Mesodermal cell (in vitro differentiated cells): ENCODE measurements at regions not wholly inside any gene's neighbourhood (a gene's known extent, or its start where the extent isn't known, plus 50 kb on each side); places are given as distances from the start of the nearest gene placed in this dataset.
"Not testable (repeated sequence)": the region's sequence is repeated elsewhere in the genome, so short reads cannot be mapped to it uniquely, and the experiment has no call there.

Experiments used
- H3K27ac ChIP-seq: 2 replicates; pipeline ENCODE4 v1.7.0; 2013; ENCODE audit warnings: mild to moderate bottlenecking, low read depth, low read length, moderate library complexity; ENCODE audit not compliant: severe bottlenecking
- H3K36me3 ChIP-seq: 2 replicates; pipeline ENCODE4 v1.7.1; 2013; ENCODE audit warnings: mild to moderate bottlenecking, low read length, moderate library complexity; ENCODE audit not compliant: control insufficient read depth, insufficient read depth
- H3K4me1 ChIP-seq: one replicate; pipeline ENCODE4 v1.7.1; 2013; ENCODE audit warnings: mild to moderate bottlenecking, low read length; ENCODE audit not compliant: insufficient read depth, control insufficient read depth, poor library complexity, severe bottlenecking
- H3K4me3 ChIP-seq: 2 replicates; pipeline ENCODE4 v1.7.0; 2013; ENCODE audit warnings: low read length, control low read depth, mild to moderate bottlenecking; ENCODE audit not compliant: insufficient read depth, poor library complexity, severe bottlenecking; ENCODE audit errors: extremely low read depth
- H3K9me3 ChIP-seq: 2 replicates; pipeline ENCODE4 v1.7.1; 2013; ENCODE audit warnings: mild to moderate bottlenecking, low read length, moderate library complexity; ENCODE audit not compliant: control insufficient read depth
- WGBS, 2 experiments: methylation state at CpG; one replicate each; pipeline ENCODE4 v1.1.5; 2013; ENCODE audit warnings: missing lambda C conversion rate in 2 of 2; ENCODE audit not compliant: insufficient coverage in 2 of 2; 5-methylcytosine and 5-hydroxymethylcytosine counted together

- Histone ChIP-seq H3K27ac (no peak overlapping the region), H3K36me3 (no peaks in the 10 kb centered on the region), H3K9me3 (no peaks in the 10 kb centered on the region), H3K4me3 (no peak overlapping the region), H3K4me1 (no peaks in the 10 kb centered on the region)
- no CpG with 5 or more reads among the region's 1 CpG for WGBS, 2 experiments
These were observed 797.4 kb downstream of the C12orf50 start for GRCh38 chr12:87231818-87232217.

DNA sequence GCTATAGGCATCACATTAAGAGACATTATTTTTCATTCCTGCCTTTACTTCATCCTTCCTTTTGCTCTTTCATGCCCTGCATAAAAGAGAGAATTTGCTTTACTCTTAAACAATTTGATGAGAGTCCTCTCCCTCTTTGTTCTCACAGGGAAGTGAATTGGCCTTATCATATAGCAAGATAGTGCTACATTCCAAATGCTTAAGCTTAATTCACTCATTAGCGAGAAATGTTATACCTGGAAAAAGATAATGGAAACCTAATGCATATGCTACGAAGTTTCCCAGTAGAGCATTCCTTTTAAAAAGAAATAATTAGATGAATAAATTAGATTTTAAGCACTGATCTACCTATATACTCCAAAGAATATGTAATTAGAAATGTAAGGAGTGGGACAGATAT is 798.8 kb downstream of the C12orf50 start:
- Histone ChIP-seq H3K4me1 (no peaks in the 10 kb centered on the region), H3K4me3 (no peak overlapping the region), H3K9me3 (no peaks in the 10 kb centered on the region), H3K27ac (no peak overlapping the region), H3K36me3 (no peaks in the 10 kb centered on the region)
- WGBS, 2 experiments = no CpG with 5 or more reads among the region's 2 CpGs

- Histone ChIP-seq H3K36me3 (no peaks in the 10 kb centered on the region), H3K27ac (no peak overlapping the region), H3K4me1 (no peaks in the 10 kb centered on the region), H3K4me3 (no peak overlapping the region), H3K9me3 (no peaks in the 10 kb centered on the region)
- no CpG with 5 or more reads among the region's 3 CpGs for WGBS, 2 experiments
These were observed 802.0 kb downstream of the C12orf50 start for GRCh38 chr12:87227162-87227561.

- no peaks in the 10 kb centered on the region for H3K36me3 ChIP-seq
- no peak overlapping the region for H3K4me3 ChIP-seq
- no peaks in the 10 kb centered on the region for H3K4me1 ChIP-seq
- H3K27ac ChIP-seq = no peak overlapping the region
- H3K9me3 ChIP-seq = no peaks in the 10 kb centered on the region
These were observed 811.7 kb downstream of the C12orf50 start for GRCh38 chr12:87217491-87217890.

DNA sequence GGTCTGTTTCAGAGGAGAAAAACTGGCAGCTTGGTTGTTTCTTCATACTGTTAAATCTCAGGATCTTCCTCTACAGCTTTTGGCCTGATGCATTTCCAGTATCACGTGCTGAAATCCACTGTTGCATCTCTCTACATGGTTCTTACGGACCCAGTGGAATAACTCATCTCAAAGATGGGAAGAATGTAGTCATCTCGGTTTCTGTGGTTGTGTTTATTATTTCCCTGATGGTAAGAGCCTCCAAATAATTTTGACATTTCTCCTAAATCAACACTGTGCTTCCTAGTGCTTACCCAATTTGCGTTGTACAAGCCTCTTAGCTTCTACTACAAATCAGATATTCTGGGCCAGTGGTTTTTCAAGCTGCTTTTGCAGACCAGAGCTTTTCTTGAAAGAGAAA is 812.8 kb downstream of the C12orf50 start:
- H3K9me3 ChIP-seq = no peaks in the 10 kb centered on the region
- H3K36me3 ChIP-seq = no peaks in the 10 kb centered on the region
- 90% methylated on average over 3 of the region's 4 CpGs; no CpG with 5 or more reads in 1 of the 2 experiments for WGBS, 2 experiments
- no peak overlapping the region for H3K27ac ChIP-seq
- no peaks in the 10 kb centered on the region for H3K4me1 ChIP-seq
- no peak overlapping the region for H3K4me3 ChIP-seq

DNA sequence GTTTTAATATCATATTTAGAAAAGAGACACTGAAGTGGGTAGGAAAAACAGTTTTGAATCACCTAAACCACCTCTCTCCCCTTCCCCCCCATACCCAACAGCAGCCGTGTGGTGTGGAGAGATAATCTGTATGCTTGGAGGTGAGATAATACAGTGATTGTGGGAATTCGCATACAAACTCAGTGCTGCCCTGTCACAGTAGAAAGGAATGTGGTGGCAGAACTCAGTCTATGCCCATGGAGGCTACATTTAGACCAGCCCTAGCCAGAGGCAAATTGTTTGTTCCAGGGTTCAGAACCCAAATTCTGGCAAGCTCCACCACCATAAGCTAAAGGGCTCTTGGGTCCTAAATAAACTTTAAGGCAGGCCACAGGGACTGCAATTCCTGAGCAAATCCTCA is 827.0 kb downstream of the C12orf50 start:
- Histone ChIP-seq H3K27ac (no peak overlapping the region), H3K4me3 (no peak overlapping the region), H3K36me3 (no peaks in the 10 kb centered on the region), H3K4me1 (no peaks in the 10 kb centered on the region), H3K9me3 (no peaks in the 10 kb centered on the region)
- WGBS, 2 experiments = 80 to 100% methylated on average over 1 of the region's 2 CpGs

GRCh38 chr12:87201598-87201997 is 827.6 kb downstream of the C12orf50 start:
- Histone ChIP-seq H3K9me3 (no peaks in the 10 kb centered on the region), H3K27ac (no peak overlapping the region)

DNA sequence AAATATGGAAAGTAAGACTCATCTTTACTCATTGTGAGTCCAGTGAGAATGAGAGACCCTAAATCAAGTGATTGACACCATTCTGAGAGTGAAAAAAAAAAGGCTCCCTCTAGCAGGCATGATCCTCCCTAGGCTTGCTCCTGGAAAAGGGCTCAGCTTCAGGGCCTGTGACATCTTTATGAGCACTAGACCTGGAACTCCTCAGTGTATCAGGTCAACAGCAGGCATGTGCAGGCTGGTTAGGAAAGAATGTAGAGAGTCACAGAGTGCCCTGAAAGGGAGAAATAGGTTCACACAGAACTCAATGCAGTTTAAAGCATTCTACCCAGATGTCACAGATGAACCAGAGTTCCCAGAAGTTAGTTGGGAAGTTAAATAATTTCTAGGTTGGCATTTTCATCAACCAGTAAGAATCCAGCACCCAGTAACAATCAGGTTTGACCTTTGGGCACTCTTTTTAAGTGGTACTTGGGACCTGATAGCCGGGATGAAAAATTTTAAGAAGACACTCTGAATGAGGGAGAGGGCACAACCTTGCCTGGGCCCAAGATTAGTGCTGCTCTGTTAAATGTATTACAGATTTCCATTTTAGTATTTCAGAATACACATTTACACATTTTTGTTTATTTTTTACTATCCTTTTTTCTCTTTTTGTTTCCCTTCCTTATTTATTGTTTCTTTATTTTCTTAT is 828.8 kb downstream of the C12orf50 start:
- no peak overlapping the region for H3K4me3 ChIP-seq
- H3K27ac ChIP-seq = no peak overlapping the region
- 100% methylated on average over 1 of the region's 1 CpG; no CpG with 5 or more reads in 1 of the 2 experiments for WGBS, 2 experiments
- H3K9me3 ChIP-seq = no peaks in the 10 kb centered on the region
- no peaks in the 10 kb centered on the region for H3K4me1 ChIP-seq
- no peaks in the 10 kb centered on the region for H3K36me3 ChIP-seq

More at GRCh38 chr12:87201598-87201997, 827.6 kb downstream of the C12orf50 start:
- no peaks in the 10 kb centered on the region for H3K4me1 ChIP-seq
- H3K36me3 ChIP-seq = no peaks in the 10 kb centered on the region
- no peak overlapping the region for H3K4me3 ChIP-seq

DNA sequence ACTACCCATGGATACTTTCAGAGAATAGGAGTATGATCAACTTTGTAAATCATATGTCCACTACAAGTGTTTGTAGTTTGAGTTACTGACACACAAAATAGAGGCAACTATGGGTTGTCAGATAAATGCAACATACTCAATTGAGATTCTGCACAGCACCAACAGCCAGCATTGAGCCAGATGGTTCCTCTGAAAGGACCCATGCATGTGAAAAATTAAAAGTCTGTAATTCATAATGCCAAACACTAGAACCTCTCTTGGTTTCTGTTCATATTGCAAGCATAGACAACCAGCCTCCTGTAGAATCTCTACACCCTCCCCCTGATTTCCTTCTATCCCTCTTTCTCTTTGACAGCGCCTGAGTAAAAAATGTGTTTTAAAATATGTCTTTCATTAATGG is 831.0 kb downstream of the C12orf50 start:
- WGBS, 2 experiments = no CpG with 5 or more reads among the region's 1 CpG
- Histone ChIP-seq H3K9me3 (no peaks in the 10 kb centered on the region), H3K36me3 (no peaks in the 10 kb centered on the region), H3K4me1 (no peaks in the 10 kb centered on the region), H3K27ac (no peak overlapping the region), H3K4me3 (no peak overlapping the region)

GRCh38 chr12:87196321-87196720 is 832.9 kb downstream of the C12orf50 start:
- WGBS, 2 experiments = 100% methylated on average over 1 of the region's 2 CpGs
- no peaks in the 10 kb centered on the region for H3K36me3 ChIP-seq
- no peaks in the 10 kb centered on the region for H3K9me3 ChIP-seq
- no peaks in the 10 kb centered on the region for H3K4me1 ChIP-seq
- H3K4me3 ChIP-seq = no peak overlapping the region
- H3K27ac ChIP-seq = no peak overlapping the region

GRCh38 chr12:87194389-87194788 is 834.8 kb downstream of the C12orf50 start:
- not testable (repeated sequence) for H3K36me3 ChIP-seq, H3K27ac ChIP-seq, H3K9me3 ChIP-seq, H3K4me3 ChIP-seq, H3K4me1 ChIP-seq
